ENCODE measurements at regions not wholly inside any gene's neighbourhood (a gene's known extent, or its start where the extent isn't known, plus 50 kb on each side); places are given as distances from the start of the nearest gene placed in this dataset.
A peak's percentile ranks its signal among the peaks of the same experiment; 100 is the strongest.

- no peak overlapping the region for H2BK15ac ChIP-seq (ENCODE audit: low read length)
- no peak overlapping the region for H2AK5ac ChIP-seq (ENCODE audit: low read depth, low read length)
- H3K14ac ChIP-seq (ENCODE audit: low read length): no peak overlapping the region
- no peak overlapping the region for H3K18ac ChIP-seq (ENCODE audit: low read length)
- H2BK120ac ChIP-seq (ENCODE audit: low read depth, low read length): no peak overlapping the region
- H3K4me3 ChIP-seq (ENCODE audit: low read length in 2 of 2): no peak overlapping the region
- no peak overlapping the region for H3K27ac ChIP-seq (replicated peaks; ENCODE audit: low read length)
- H2BK12ac ChIP-seq (ENCODE audit: low read length): no peak overlapping the region
- no peaks in the 10 kb centered on the region for H3K9me3 ChIP-seq (replicated peaks in 1 of 2; ENCODE audit: control insufficient read depth in 2 of 2, insufficient read depth in 1 of 2, low read depth in 1 of 2, low read length in 2 of 2)
- no peak overlapping the region for H4K8ac ChIP-seq (ENCODE audit: low read depth, low read length)
- no peak overlapping the region for H3K4ac ChIP-seq (ENCODE audit: low read length)
- no peak overlapping the region for H2AFZ ChIP-seq (ENCODE audit: low read length)
- WGBS, 2 donors (ENCODE audit: extremely low coverage in 2 of 2, insufficient read length in 2 of 2, insufficient replicate concordance in 1 of 2): no CpG with 5 or more reads among the region's 4 CpGs
- H3K4me2 ChIP-seq (ENCODE audit: insufficient read depth, low read length, poor library complexity, severe bottlenecking): no peak overlapping the region
- no peak overlapping the region for H3K9ac ChIP-seq (ENCODE audit: low read depth, low read length, poor library complexity)
- H2BK5ac ChIP-seq (ENCODE audit: low read length): no peak overlapping the region
- no peak overlapping the region for H4K91ac ChIP-seq (ENCODE audit: low read depth, low read length, poor library complexity)
- DNase-seq (ENCODE audit: low spot score): no peak
- H3K79me1 ChIP-seq (ENCODE audit: low read depth, low read length): no peaks in the 10 kb centered on the region
- H3K4me1 ChIP-seq (ENCODE audit: control insufficient read depth in 2 of 2, insufficient read depth in 1 of 2, low read depth in 1 of 2, low read length in 2 of 2): no peaks in the 10 kb centered on the region
- no peaks in the 10 kb centered on the region for H3K27me3 ChIP-seq (ENCODE audit: control insufficient read depth in 3 of 3, insufficient read depth in 3 of 3, low read depth in 1 of 3, low read length in 3 of 3)
- H3K23ac ChIP-seq (ENCODE audit: low read depth, low read length, poor library complexity): no peak overlapping the region
- no peaks in the 10 kb centered on the region for H3K36me3 ChIP-seq (replicated peaks in 1 of 2; ENCODE audit: control insufficient read depth in 2 of 2, insufficient read depth in 2 of 2, low read length in 2 of 2)
These were observed 1028.7 kb downstream of the NTRK3 start for GRCh38 chr15:87227846-87228245.

- no peak for DNase-seq (ENCODE audit: low spot score)
- no peak overlapping the region for H3K4me3 ChIP-seq (ENCODE audit: low read length in 2 of 2)
- H3K23ac ChIP-seq (ENCODE audit: low read depth, low read length, poor library complexity): no peak overlapping the region
- H3K9me3 ChIP-seq (replicated peaks in 1 of 2; ENCODE audit: control insufficient read depth in 2 of 2, insufficient read depth in 1 of 2, low read depth in 1 of 2, low read length in 2 of 2): no peaks in the 10 kb centered on the region
- H3K27ac ChIP-seq (replicated peaks; ENCODE audit: low read length): no peak overlapping the region
- no peak overlapping the region for H2BK5ac ChIP-seq (ENCODE audit: low read length)
- H2AK5ac ChIP-seq (ENCODE audit: low read depth, low read length): no peak overlapping the region
- no CpG with 5 or more reads among the region's 2 CpGs for WGBS, 2 donors (ENCODE audit: extremely low coverage in 2 of 2, insufficient read length in 2 of 2, insufficient replicate concordance in 1 of 2)
- H2BK12ac ChIP-seq (ENCODE audit: low read length): no peak overlapping the region
- no peak overlapping the region for H3K4me2 ChIP-seq (ENCODE audit: insufficient read depth, low read length, poor library complexity, severe bottlenecking)
- H2BK15ac ChIP-seq (ENCODE audit: low read length): no peak overlapping the region
- H2AFZ ChIP-seq (ENCODE audit: low read length): no peak overlapping the region
- no peak overlapping the region for H4K8ac ChIP-seq (ENCODE audit: low read depth, low read length)
- no peaks in the 10 kb centered on the region for H3K36me3 ChIP-seq (replicated peaks in 1 of 2; ENCODE audit: control insufficient read depth in 2 of 2, insufficient read depth in 2 of 2, low read length in 2 of 2)
- no peak overlapping the region for H3K4ac ChIP-seq (ENCODE audit: low read length)
- no peak overlapping the region for H3K14ac ChIP-seq (ENCODE audit: low read length)
- no peaks in the 10 kb centered on the region for H3K79me1 ChIP-seq (ENCODE audit: low read depth, low read length)
- no peak overlapping the region for H3K18ac ChIP-seq (ENCODE audit: low read length)
- no peaks in the 10 kb centered on the region for H3K4me1 ChIP-seq (ENCODE audit: control insufficient read depth in 2 of 2, insufficient read depth in 1 of 2, low read depth in 1 of 2, low read length in 2 of 2)
- H4K91ac ChIP-seq (ENCODE audit: low read depth, low read length, poor library complexity): no peak overlapping the region
- H2BK120ac ChIP-seq (ENCODE audit: low read depth, low read length): no peak overlapping the region
- H3K27me3 ChIP-seq (ENCODE audit: control insufficient read depth in 3 of 3, insufficient read depth in 3 of 3, low read depth in 1 of 3, low read length in 3 of 3): no peaks in the 10 kb centered on the region
- H3K9ac ChIP-seq (ENCODE audit: low read depth, low read length, poor library complexity): no peak overlapping the region
These were observed 1031.1 kb downstream of the NTRK3 start for GRCh38 chr15:87225436-87225835.

- WGBS, 2 donors (ENCODE audit: extremely low coverage in 2 of 2, insufficient read length in 2 of 2, insufficient replicate concordance in 1 of 2): no CpG with 5 or more reads among the region's 3 CpGs
These were observed 1032.1 kb downstream of the NTRK3 start for GRCh38 chr15:87224404-87224803.

GRCh38 chr15:87219650-87220615, 1036.6 kb downstream of the NTRK3 start:
- no peak overlapping the region for H3K4ac ChIP-seq (ENCODE audit: low read length)
- H3K4me1 ChIP-seq (ENCODE audit: control insufficient read depth in 2 of 2, insufficient read depth in 1 of 2, low read depth in 1 of 2, low read length in 2 of 2): peaks cover 0 to 2% of the 10 kb centered on the region in 2 donors
- no peak overlapping the region for H2BK120ac ChIP-seq (ENCODE audit: low read depth, low read length)
- no peak overlapping the region for H2AK5ac ChIP-seq (ENCODE audit: low read depth, low read length)
- H3K9ac ChIP-seq (ENCODE audit: low read depth, low read length, poor library complexity): no peak overlapping the region
- no peak overlapping the region for H3K4me2 ChIP-seq (ENCODE audit: insufficient read depth, low read length, poor library complexity, severe bottlenecking)
- no peak overlapping the region for H2BK15ac ChIP-seq (ENCODE audit: low read length)
- H3K18ac ChIP-seq (ENCODE audit: low read length): no peak overlapping the region
- H3K79me1 ChIP-seq (ENCODE audit: low read depth, low read length): no peaks in the 10 kb centered on the region
- no peak overlapping the region for H3K27ac ChIP-seq (replicated peaks; ENCODE audit: low read length)
- WGBS, 2 donors (ENCODE audit: extremely low coverage in 2 of 2, insufficient read length in 2 of 2, insufficient replicate concordance in 1 of 2): no CpG with 5 or more reads among the region's 6 CpGs
- H4K91ac ChIP-seq (ENCODE audit: low read depth, low read length, poor library complexity): no peak overlapping the region
- no peaks in the 10 kb centered on the region for H3K36me3 ChIP-seq (replicated peaks in 1 of 2; ENCODE audit: control insufficient read depth in 2 of 2, insufficient read depth in 2 of 2, low read length in 2 of 2)
- no peak overlapping the region for H3K23ac ChIP-seq (ENCODE audit: low read depth, low read length, poor library complexity)
- no peak overlapping the region for H2BK5ac ChIP-seq (ENCODE audit: low read length)
- DNase-seq (ENCODE audit: low spot score): no peak
- no peaks in the 10 kb centered on the region for H3K27me3 ChIP-seq (ENCODE audit: control insufficient read depth in 3 of 3, insufficient read depth in 3 of 3, low read depth in 1 of 3, low read length in 3 of 3)
- H3K4me3 ChIP-seq (ENCODE audit: low read length in 2 of 2): no peak overlapping the region
- no peak overlapping the region for H2AFZ ChIP-seq (ENCODE audit: low read length)
- H3K14ac ChIP-seq (ENCODE audit: low read length): no peak overlapping the region
- H2BK12ac ChIP-seq (ENCODE audit: low read length): no peak overlapping the region
- no peak overlapping the region for H4K8ac ChIP-seq (ENCODE audit: low read depth, low read length)
- H3K9me3 ChIP-seq (replicated peaks in 1 of 2; ENCODE audit: control insufficient read depth in 2 of 2, insufficient read depth in 1 of 2, low read depth in 1 of 2, low read length in 2 of 2): no peaks in the 10 kb centered on the region

More at GRCh38 chr15:87224404-87224803, 1032.1 kb downstream of the NTRK3 start:
- Histone ChIP-seq H2BK12ac (ENCODE audit: low read length) (no peak overlapping the region), H3K4ac (ENCODE audit: low read length) (no peak overlapping the region), H4K8ac (ENCODE audit: low read depth, low read length) (no peak overlapping the region), H3K27ac (replicated peaks; ENCODE audit: low read length) (no peak overlapping the region), H2BK120ac (ENCODE audit: low read depth, low read length) (no peak overlapping the region), H3K79me1 (ENCODE audit: low read depth, low read length) (no peaks in the 10 kb centered on the region), H3K18ac (ENCODE audit: low read length) (no peak overlapping the region), H3K36me3 (replicated peaks in 1 of 2; ENCODE audit: control insufficient read depth in 2 of 2, insufficient read depth in 2 of 2, low read length in 2 of 2) (no peaks in the 10 kb centered on the region), H3K23ac (ENCODE audit: low read depth, low read length, poor library complexity) (no peak overlapping the region), H2BK15ac (ENCODE audit: low read length) (no peak overlapping the region), H3K9ac (ENCODE audit: low read depth, low read length, poor library complexity) (no peak overlapping the region), H2AFZ (ENCODE audit: low read length) (no peak overlapping the region), H3K4me3 (ENCODE audit: low read length in 2 of 2) (peak overlapping the region in 1 of 2 donors; percentile 58), H3K9me3 (replicated peaks in 1 of 2; ENCODE audit: control insufficient read depth in 2 of 2, insufficient read depth in 1 of 2, low read depth in 1 of 2, low read length in 2 of 2) (no peaks in the 10 kb centered on the region), H3K4me1 (ENCODE audit: control insufficient read depth in 2 of 2, insufficient read depth in 1 of 2, low read depth in 1 of 2, low read length in 2 of 2) (no peaks in the 10 kb centered on the region), H3K4me2 (ENCODE audit: insufficient read depth, low read length, poor library complexity, severe bottlenecking) (no peak overlapping the region), H3K27me3 (ENCODE audit: control insufficient read depth in 3 of 3, insufficient read depth in 3 of 3, low read depth in 1 of 3, low read length in 3 of 3) (no peaks in the 10 kb centered on the region), H4K91ac (ENCODE audit: low read depth, low read length, poor library complexity) (no peak overlapping the region), H2BK5ac (ENCODE audit: low read length) (no peak overlapping the region), H3K14ac (ENCODE audit: low read length) (no peak overlapping the region), H2AK5ac (ENCODE audit: low read depth, low read length) (no peak overlapping the region)
- DNase-seq (ENCODE audit: low spot score): no peak

Measured in neuronal stem cell (in vitro differentiated cells).